ENCODE measurements at regions not wholly inside any gene's neighbourhood (a gene's known extent, or its start where the extent isn't known, plus 50 kb on each side); places are given as distances from the start of the nearest gene placed in this dataset.

DNA sequence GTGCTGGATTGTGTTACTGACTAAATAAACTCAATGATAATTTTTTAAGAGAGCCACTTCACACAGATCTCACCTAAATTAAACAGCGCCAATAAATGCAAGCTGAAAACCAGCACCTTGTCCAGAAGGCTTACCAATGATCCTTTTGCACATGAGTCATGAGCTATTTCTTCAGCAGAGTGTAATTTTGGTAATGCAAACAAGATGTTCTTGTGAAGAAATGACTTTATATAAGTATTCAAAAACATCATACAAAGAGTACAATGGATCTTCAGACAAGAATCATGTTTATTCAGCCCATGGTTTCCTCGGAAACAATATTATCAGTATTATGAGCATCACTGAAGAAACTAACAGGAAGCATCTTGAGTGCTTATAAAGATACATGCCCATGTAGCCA lies 263.8 kb upstream of the UBE2E2 start:
- no peak for TF ChIP-seq CTCF (conservative IDR thresholded peaks at IDR 0.05; ENCODE audit: low read depth, low read length)
- TF ChIP-seq EZH2 (IDR thresholded peaks at IDR 0.05; ENCODE audit: low read length, unreplicated experiment), result no peak
- no peak for TF ChIP-seq EZH2phosphoT487 (IDR thresholded peaks at IDR 0.05; ENCODE audit: borderline replicate concordance, low read length)
